GM21515 (cell line): ENCODE measurements at regions not wholly inside any gene's neighbourhood (a gene's known extent, or its start where the extent isn't known, plus 50 kb on each side); places are given as distances from the start of the nearest gene placed in this dataset.
A peak's percentile ranks its signal among the peaks of the same experiment; 100 is the strongest.

Source experiments
- ATAC-seq: cut with Tn5 transposase; IDR thresholded peaks from one replicate; pipeline ENCODE4 v1.9.1; 2021; ENCODE audit not compliant: unreplicated experiment

DNA sequence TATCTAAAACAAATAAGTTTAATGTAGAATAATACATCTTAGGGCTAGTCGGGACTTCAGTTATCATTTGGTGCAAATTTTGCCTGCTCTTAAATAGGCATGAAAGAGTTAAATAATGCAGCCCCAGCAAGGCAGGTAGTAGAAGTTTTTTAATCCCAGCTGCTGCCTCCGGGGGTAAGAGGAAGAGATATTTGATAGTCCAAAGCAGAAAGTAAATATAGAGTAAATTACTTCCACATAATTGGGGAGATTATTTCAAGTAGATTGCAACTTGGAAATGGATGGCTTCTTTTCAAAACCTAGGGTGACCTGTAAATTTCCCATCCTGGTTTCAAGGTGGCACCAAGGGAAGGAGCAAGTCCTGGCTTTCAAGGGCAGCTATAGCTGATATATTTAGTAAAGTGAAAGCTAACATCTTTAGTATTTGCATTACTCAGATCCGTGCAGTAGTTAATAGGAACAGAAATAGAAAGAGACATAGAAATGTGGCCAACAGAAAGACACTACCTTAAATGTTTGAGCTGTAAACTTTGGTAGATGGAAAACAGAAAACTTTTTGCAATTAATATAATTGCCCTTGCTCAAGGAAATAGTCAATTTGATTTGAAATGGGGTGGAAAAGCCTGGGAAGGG lies 109.1 kb downstream of the LMO4 start:
- ATAC-seq: peak; percentile 83

DNA sequence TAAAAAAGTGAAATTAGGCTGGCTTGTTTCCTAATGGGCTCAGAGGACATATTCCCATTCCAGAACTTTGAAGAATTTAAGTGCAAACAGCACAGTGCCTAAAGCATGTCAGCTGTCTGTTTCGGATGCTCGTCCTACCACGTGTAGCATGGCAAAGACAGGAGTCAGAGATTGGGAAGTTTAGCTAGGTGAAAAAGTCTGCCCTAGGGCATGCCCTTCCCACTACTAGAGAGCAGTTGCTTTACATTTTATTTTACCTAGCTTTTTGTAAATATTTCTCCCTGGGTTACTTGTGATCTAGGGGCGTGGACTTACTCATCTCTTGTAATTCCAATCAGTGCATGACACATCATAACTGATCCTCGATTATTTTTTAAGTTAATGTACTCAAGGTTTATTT lies 111.1 kb downstream of the LMO4 start:
- no peak for ATAC-seq

DNA sequence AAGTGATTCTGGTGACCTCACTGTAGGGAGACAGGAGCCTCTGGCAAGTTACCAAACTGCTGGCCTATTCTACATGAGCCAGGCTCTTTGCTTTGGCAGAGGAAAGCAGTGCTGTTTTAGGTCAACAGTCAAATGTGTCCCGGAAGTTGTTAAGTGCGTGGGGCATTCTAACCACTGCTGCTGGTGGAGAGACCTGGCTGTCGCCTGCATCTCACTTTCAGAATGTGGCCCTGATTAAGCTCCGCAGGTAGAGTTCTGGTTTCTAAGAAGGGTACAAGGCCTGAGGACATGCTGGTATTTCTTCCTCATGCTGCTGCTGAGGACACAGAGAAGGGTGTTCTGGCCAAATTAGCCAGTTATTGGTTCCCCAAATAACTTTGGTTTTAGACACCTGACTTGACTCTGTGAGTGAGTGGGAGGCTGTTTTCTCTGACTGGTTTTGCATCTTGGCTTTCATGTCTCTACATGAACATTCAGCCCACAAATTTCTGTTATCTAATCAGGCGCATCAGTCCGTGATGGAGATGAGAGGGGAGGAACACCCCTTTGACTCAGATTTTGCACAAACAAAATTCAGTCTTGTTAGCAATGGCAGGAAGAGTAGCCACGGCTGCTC lies 120.8 kb downstream of the LMO4 start:
- peak; percentile 94 for ATAC-seq

DNA sequence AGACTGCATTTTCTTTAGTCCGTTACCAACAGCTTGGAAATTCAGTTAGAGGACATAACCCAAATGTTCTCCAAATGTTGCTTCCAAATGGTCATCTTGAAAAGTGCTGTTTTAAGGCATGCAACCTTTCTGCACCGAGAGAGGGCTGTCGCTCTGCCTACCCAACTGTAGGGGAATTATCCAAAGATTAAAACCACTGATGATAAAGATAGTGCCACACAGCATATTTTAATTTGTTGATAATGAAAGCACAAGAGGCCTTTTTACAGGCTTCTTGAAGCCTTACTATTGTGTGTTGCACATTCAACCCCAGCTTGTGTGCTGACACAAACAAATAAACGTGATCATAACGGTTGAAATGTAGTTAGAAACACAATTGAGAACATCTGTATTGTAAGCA lies 121.5 kb downstream of the LMO4 start:
- no peak for ATAC-seq

DNA sequence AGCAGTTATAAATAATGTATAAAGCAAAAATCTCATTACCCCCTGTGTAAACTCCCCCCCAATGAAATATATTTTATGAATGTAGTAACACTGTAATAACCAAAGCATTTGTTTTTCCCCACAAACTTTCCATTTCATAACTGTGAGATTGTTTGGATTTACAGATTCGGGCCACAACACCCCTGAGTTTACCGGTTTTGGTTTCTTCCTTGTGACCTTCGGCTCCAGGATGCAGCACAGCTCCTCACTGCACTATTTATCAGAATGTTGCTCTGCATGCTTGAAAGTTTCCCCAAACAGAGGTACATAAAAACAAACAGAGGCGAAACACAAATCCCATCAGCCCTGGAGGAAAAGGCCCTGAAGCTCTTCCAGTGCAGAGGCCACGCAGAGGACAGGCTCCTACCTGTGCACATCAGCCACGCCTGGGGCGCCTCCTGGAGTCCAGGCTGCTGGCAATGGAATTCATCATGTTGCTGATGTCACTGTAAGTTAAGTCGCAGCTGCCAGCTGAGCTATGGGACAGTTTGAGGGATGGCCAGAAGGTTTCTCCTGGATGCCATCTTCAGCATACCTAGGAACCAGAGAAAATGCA lies 122.0 kb downstream of the LMO4 start:
- ATAC-seq: no peak

DNA sequence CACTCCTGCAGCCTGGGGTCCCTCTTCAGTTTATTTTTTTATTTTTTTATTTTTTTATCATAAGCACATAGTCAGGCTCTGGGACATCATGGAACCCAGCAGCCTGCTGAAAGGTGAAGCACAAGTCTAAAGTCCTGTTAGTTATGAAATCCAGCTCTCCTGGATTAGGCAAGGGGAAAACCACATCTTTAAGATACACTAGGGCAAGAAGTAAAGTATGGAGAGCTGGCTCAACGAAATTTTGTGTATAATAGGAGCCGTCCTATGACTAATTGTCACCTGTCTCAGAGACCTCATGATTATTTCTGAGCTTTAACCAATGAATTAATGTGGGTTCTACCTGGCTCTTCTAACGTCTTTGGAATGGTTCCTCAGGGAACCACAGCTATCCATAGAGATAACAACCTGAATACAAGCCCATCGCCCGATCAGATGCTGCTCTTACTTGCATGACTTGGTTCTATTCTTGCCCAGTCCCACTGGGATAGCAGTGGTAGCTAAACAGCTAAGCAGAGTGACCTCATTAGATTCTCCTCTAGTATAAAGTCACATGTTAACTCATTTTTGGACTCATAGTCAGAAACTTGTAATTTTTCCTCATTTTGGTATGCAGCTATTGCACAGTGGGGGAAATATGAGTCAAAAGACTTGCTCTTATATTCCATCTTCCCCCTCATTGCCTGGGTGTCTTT lies 122.7 kb downstream of the LMO4 start:
- ATAC-seq: no peak

DNA sequence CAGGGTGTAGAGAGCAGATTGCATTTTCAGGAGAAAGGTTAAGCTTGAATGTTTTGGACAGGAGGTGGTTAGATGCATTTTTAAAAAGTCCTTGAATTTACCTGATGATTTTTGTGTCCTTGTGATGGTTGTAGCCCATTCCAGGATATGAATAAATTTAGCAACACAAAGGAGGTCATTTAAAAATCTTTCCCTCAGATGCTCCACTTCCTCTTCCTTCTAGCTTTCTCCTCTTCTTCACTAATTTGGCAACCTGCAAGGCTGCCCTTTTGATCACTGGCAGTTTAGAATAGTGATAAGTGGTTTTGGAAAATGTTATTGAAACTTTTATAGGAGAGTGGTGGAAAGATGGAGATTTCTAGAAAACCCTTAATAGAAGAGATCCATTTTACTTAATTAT lies 124.0 kb downstream of the LMO4 start:
- no peak for ATAC-seq

DNA sequence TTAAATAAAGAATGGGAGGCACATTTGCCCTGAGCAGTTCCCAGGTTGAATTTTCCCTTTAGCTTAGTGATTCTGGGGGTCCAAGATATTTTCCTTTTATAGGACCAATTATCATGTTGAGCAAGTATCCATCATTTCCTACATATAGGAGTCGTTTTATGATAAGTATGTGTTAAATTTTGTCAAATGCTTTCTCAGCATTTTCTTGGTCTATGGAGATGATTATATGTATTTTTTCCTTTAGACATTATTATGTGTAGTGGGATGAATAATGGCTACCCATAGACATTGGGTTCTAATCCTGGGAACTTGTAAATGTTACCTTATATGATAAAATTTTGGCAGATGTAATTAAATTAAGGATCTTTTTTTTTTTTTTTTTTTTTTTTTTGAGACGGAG lies 128.7 kb downstream of the LMO4 start:
- ATAC-seq: no peak

DNA sequence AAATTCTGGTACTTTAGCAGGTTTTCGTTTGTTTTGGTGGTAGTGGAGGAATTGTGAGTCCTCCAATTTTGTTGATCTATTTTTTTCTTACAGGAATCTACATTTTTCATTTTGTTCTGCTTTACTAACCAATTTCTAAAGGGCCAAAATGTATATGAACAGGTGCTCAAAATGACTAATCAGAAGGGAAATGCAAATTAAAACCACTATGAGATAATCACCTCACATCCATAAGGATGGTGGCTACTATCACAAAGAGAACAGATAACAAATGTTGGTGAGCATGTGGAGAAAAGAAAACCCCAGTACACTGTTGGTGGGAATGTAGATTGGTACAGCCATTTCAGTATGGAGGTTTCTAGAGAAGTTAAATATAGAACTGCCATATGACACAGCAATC lies 134.2 kb downstream of the LMO4 start:
- ATAC-seq: no peak

DNA sequence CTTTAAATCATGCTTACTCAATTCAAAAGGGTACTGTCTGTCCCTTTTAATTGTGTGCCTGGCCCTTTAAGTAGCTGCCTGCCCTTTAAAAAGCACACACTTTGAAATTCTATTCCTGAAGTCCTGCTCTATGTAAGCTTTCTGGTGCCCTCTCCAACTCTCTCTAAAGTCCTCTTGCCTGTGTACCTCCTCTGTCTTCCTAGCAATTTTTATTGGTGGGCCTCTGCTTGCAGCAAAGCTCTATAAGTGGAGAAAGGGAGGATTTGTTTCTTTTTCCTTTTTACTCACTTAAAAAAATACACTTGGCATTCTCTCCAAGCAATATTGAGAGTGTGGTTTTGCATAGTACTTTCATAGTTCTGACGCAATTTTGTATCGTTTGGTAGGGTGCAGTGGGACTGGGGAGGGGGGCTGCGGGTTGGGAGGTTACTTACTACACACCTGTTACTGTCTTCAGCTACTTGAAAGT lies 135.4 kb downstream of the LMO4 start:
- ATAC-seq: peak; percentile 75

DNA sequence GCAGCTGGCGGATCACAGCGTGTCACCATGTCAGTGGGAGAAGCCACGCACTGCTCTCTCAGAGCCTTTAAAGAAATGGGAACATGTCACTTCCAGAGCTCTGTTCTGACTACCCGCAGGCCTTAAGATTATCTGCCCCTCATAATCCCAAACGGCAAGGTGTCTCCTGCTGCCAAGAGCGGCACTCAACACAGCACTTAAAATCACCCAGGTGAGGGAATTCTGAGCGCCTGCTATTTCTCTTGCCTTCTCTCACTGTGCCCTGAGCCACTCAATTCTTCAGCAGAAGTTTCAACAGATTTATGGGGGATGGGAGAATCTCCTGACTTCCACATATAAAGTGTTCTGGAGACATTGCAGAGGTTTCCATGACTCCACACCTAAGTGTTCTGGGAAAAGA lies 137.9 kb downstream of the LMO4 start:
- ATAC-seq: no peak

DNA sequence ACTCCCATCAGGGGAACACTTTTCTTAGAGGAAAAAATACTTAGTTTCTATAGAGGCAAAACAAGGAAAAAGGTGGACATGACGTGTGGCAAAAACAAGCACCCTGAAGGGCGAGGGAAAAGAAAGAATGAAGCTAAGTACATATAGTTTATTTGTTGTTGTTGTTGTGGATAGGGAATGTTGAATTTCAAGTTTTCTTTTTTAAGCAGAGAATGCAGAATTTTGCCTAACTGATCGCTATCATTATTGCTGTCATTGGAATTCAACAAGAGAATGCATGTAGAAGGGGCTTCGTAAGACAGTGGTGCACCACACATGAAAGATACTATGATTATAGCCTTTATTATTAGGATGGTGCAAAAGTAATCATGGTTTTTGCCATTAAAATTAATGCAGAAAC lies 144.0 kb downstream of the LMO4 start:
- ATAC-seq: no peak

DNA sequence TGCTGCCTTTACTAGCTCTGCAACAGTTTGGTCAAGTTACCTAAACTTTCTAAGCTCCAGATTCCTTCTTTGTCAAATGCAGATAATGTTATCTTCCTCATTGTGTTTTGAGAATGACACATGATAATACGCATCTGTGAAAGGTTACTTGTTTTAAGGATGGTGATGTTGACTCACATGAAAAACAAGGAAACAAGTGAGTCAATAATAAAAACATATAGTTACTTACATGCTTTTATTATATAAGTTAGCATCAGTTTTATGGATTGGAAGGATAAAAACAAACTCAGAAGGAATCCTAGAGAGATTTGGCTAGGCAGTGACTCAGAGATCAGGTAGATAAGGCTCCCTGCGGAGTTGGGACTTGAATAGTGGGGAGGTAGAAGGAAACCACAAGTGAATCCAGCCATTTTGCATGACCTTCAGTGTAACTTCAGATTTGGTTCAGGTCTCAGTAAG lies 144.6 kb downstream of the LMO4 start:
- no peak for ATAC-seq

DNA sequence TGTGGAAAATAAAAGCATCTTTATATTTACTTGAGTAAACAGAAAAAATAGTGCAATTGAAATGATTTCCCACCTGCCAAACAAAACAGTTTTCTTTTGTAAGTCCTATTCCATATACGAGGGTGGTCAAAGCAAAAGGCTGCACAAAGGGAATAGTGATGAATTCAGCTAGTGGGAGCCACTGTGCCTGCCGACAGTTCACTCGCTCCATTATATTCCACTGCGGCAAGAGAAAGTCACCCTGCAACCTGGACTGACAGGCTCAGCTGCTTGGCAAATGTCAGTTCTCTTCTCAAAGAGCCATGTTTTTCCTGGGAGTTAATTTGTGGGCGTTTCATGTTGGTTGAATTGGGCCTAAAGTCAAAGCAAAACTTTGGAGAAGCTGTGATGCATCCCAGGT lies 145.4 kb downstream of the LMO4 start:
- ATAC-seq: no peak

DNA sequence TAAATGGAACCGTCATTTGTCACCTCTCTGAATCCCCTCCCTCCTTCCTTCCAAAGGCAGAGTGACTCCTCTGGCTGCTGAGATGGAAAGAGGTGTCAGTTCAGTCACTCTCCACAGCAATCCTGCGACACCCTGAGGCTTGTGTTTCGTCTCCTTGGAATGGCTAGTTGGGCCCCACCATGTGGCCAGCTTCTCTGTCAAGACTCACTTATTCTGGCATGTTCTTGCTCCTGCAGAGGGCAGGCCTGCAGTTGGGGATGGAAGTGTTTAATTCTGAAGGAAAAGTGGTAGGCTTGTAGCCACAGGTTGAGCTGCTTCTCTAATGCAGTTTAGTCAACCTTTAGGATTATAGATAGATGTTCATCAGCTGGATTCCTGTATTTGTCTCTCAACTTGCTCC lies 149.6 kb downstream of the LMO4 start:
- no peak for ATAC-seq

DNA sequence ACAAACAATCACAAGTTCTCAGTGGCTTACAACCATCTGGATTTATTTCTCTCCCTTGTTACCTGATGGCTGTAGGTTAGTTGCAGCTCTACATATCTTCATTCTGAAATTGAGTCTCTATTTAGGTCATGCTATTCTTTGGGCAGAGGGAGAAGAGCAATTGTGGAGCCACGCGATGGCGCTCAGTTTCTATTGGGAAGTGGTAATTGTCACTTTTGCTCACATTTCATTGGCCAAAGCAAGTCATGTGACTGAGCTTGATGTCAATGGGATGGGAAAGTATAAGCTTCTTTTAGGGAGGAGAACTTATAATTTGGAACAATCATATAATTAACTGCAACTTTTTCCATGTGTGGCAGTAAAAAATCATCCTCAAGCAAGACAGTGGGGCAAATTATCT lies 166.5 kb downstream of the LMO4 start:
- ATAC-seq: no peak

DNA sequence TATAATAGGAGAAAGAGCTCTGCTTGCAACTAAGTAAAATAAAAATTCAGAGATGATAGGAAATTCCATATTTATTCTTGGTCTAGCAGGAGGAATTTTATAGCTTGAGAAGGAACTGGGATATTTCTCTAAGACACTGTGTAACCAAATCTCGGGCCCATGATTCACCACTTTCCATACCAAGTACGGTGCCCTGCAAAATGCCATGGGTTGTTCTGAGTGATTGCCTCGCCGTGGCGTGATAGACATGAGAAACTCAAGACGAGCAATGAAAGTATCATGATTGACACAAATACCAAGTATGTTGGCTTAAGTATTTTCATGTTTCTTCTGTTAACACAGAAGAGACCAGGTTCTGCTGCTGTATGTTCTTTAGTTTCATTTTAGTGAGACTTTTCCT lies 167.2 kb downstream of the LMO4 start:
- ATAC-seq: no peak

DNA sequence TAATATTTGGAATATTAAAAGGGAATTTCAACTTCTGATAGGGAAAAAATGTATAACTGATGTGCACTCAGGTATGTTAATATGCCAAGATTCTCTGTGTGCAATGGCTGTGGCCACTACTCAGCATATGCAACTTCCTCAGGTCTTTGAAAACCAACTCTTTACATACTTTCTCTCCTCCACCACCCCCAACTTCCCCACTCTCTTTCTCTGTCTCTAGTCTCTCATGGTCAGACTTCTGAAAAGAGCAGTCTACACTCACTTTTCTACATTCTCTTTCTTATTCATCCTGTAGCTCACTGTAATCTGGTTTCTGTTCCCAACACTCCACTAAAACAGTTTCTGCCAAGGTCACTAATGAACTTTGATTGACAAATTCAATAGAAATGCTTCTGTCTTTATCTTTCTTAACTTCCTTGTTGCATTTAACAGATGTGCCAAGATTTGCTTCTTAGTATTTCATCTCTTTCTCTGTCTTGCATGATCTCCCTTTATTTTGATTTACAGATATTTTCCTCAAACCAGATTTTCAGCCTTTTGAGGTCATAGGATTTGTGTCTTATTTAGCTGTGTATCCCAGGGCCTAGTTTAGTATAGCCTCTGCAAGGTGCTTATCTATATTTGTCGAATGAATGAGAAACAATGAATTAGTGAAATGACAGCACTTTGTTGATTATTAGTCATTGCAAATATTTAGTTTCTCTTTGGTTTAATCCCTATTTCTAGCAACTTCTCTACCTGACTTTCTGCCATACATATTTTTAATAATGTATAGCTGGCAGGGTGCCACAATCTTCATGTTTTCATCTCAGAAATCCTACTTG lies 168.9 kb downstream of the LMO4 start:
- no peak for ATAC-seq

DNA sequence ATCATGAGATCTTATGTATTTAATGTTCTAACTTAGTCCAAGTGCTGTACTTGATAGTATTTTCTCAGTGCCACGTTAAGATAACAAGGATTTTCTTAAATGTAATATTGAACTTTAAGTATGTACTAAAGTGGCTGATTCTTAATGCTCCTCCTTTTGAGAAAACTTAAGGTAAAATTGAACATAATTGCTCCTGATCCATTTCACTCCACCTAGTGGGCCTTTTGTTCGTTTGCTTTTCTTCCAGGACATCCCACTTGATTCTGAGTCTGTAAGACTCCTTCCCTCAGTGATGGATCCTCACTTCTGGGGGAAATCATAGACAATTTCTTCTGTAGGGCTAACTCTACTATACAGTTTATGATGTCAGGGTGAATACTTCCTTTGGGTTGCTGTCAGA lies 173.1 kb downstream of the LMO4 start:
- no peak for ATAC-seq

DNA sequence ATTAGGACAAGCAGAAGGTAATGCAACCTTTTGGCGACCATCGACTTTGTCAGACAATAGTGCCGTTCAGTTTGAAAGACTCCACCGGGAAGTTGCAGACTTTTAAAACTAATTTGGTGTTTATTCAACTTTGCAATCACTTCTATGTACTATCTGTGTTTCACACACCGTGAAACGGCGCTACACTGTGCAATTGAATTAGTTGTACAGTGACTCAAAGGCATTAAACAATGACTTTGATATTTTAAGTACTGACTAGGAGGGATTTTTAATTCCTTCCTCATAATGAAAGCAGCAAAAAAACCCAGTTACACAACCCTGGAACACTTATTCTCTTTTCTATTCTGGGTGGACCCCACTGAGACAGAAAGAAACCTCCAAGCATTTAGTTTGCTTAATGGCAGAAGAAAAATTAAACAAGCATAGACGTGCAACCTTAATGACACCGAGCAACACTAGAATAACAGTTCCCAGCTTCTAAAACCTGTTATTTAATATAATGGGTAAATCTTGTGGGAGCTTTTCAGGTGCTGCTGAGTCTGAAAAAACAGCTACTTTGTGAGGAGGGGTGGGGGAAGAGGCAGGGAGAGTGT lies 176.8 kb downstream of the LMO4 start:
- no peak for ATAC-seq

DNA sequence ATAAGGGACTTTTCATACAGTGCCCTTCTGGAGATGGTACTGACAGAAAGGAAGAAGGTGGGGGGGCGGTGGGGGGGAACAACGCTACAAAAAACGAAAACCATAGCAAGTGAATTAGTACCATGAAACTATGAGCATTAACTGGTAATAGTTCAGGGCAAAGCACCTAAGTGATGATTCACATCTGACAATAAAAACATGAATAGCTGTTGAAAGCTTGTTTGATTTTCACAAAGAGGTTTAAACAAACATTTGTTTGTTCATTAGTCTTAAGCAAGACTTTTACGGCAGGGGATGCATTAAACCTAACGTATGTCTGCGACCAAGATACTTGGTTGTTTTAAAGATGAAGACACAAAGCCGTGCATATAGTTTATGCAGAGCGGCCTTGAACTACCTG lies 177.5 kb downstream of the LMO4 start:
- no peak for ATAC-seq
